NB4 (cell line): ENCODE measurements at regions not wholly inside any gene's neighbourhood (a gene's known extent, or its start where the extent isn't known, plus 50 kb on each side); places are given as distances from the start of the nearest gene placed in this dataset.

Experiments used
- DNase-seq: peaks from one replicate; pipeline ENCODE4 v3.0.0; 2010; ENCODE audit warnings: low read depth
- H3K4me3 ChIP-seq: one replicate; pipeline ENCODE4 v1.5.1; 2011; ENCODE audit warnings: mild to moderate bottlenecking, low read depth, low read length, moderate library complexity
- CTCF ChIP-seq: IDR thresholded peaks from one replicate; pipeline ENCODE4 v1.5.1; 2012; ENCODE audit warnings: low read depth, low read length
- MAX ChIP-seq: IDR thresholded peaks from 2 replicates; pipeline ENCODE4 v1.6.1; 2011; ENCODE audit warnings: low read depth, low read length
- MYC ChIP-seq: IDR thresholded peaks from 2 replicates; pipeline ENCODE4 v1.6.1; 2011; ENCODE audit warnings: low read depth, low read length
- POLR2A ChIP-seq: IDR thresholded peaks from 2 replicates; pipeline ENCODE4 v1.6.1; 2011; ENCODE audit warnings: mild to moderate bottlenecking; ENCODE audit not compliant: insufficient read length; ENCODE audit errors: extremely low read depth

- DNase-seq, result no peak
- no peak overlapping the region for H3K4me3 ChIP-seq
- no peak for TF ChIP-seq MYC
- TF ChIP-seq CTCF, result no peak
- TF ChIP-seq POLR2A, result no peak
- TF ChIP-seq MAX, result no peak
Observed at GRCh38 chr11:30772908-30773307, 186.8 kb upstream of the MPPED2 start.

- no peak for DNase-seq
- no peak overlapping the region for H3K4me3 ChIP-seq
- TF ChIP-seq CTCF (no peak), POLR2A (no peak), MAX (no peak), MYC (no peak)
Observed at GRCh38 chr11:30763951-30764350, 177.8 kb upstream of the MPPED2 start.

GRCh38 chr11:30762188-30762587, 176.0 kb upstream of the MPPED2 start:
- no peak overlapping the region for H3K4me3 ChIP-seq
- DNase-seq, result no peak
- TF ChIP-seq POLR2A, result no peak
- TF ChIP-seq CTCF, result no peak
- no peak for TF ChIP-seq MYC
- no peak for TF ChIP-seq MAX

- H3K4me3 ChIP-seq, result no peak overlapping the region
- DNase-seq, result no peak
- no peak for TF ChIP-seq POLR2A
- no peak for TF ChIP-seq CTCF
- TF ChIP-seq MYC, result no peak
- no peak for TF ChIP-seq MAX
Observed at GRCh38 chr11:30760345-30760744, 174.2 kb upstream of the MPPED2 start.

- no peak overlapping the region for H3K4me3 ChIP-seq
- no peak for TF ChIP-seq MAX
- no peak for TF ChIP-seq MYC
- TF ChIP-seq POLR2A, result no peak
- TF ChIP-seq CTCF, result no peak
- DNase-seq, result no peak
Observed at GRCh38 chr11:30758946-30759504, 172.9 kb upstream of the MPPED2 start.

- no peak for DNase-seq
- TF ChIP-seq POLR2A, result no peak
- no peak for TF ChIP-seq CTCF
- TF ChIP-seq MYC, result no peak
- TF ChIP-seq MAX, result no peak
- no peak overlapping the region for H3K4me3 ChIP-seq
Observed at GRCh38 chr11:30758518-30758917, 172.4 kb upstream of the MPPED2 start.
